NCI-H446 (cell line): ENCODE measurements at regions not wholly inside any gene's neighbourhood (a gene's known extent, or its start where the extent isn't known, plus 50 kb on each side); places are given as distances from the start of the nearest gene placed in this dataset.
"Not testable (repeated sequence)": the region's sequence is repeated elsewhere in the genome, so short reads cannot be mapped to it uniquely, and the experiment has no call there.

Source experiments
- DNase-seq, 2 experiments: peaks; one replicate each; lab custom pipeline; 2025; lab: John Stamatoyannopoulos, UW

DNA sequence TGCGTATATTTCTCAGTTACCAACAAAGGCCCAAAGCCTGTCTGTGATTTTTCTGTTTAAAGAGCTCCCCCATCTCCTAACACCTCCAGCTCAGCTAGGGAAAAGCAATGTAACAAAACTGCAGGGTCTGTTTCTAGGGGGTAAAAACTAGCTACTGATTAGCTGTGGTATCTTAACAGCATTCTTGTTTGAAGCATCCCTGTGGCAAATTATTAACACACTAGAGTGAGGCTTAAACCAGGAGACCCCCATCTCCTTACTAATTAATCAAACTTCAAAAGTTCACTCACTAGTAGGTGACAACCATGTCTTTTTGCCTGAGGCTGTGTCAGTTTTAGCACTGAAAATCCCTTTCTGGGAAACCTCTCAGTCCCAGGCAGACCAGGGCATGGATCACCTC lies 186.2 kb upstream of the PARD3B start:
- no peak for DNase-seq

- DNase-seq, result no peak
Observed at GRCh38 chr2:204360218-204361007, 184.9 kb upstream of the PARD3B start.

GRCh38 chr2:204361738-204362137 lies 183.5 kb upstream of the PARD3B start:
- no peak for DNase-seq

GRCh38 chr2:204362581-204362980 lies 182.7 kb upstream of the PARD3B start:
- DNase-seq, result peak; percentile 76 to 90

- DNase-seq, result no peak
Observed at GRCh38 chr2:204363513-204363912, 181.8 kb upstream of the PARD3B start.

- DNase-seq, result no peak
Observed at GRCh38 chr2:204364860-204365535, 180.3 kb upstream of the PARD3B start.

- DNase-seq, result no peak
Observed at GRCh38 chr2:204365811-204366210, 179.5 kb upstream of the PARD3B start.

GRCh38 chr2:204367466-204367865 lies 177.8 kb upstream of the PARD3B start:
- DNase-seq, result no peak

DNA sequence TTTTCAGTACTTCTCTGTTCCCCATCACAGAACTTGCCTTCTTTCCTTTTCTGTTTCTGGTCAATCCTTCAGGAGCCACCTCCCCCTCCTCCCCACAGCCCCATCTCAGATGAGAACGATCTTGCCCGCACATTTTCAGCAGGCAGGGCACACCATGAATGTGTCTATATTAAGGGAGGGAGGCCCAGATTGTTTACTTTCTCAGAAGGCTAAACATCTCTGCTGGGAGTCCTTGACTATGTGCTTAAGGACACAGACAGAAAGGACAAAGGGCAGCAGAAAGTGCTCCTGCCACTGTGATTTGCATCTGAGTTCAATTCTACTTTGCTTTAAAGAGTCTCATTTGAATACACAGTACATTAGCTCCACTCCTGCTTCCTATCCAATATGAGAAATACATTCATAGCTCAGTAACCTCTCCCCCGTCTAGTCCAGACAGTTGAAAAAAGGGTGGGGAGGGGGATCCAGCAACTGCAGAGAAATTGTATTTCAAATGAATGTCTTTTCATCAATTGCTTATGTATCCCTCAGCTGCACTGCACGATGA lies 175.0 kb upstream of the PARD3B start:
- DNase-seq, result no peak

GRCh38 chr2:204373942-204374341 lies 171.3 kb upstream of the PARD3B start:
- DNase-seq, result no peak

DNA sequence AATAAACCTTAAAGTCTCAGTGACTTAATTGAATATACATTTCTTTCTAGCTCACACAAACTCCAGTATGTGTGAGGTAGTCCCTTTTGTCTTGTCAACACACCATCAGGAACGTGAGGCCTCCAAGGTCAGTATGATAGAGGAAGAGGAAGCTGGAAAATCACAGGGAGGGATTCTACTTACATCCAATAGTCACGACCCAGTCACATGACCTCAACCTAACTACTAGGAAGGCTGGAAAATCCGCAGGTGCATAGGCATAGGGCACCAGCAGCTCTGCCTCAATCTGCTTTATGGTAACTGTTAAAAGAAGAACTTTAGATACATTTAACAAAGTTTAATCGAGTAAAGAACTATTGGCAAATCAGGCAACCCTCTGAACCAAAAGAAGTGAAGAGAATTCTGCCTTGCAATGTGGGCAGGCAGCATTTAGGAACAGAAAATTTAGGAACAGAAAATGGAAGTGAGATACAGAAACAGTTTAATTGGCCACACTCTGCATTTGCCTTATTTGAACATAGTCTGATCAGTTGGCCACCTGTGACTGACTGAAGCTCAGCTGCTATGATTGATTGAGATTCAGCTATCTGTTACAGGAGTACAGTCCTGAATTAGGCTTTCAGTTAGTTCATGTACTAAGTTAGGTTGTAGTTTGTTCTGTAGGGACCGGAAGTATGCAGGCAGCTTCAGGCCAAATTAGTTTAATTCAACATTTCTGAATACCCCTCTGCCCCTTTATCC lies 165.0 kb upstream of the PARD3B start:
- DNase-seq, result no peak

DNA sequence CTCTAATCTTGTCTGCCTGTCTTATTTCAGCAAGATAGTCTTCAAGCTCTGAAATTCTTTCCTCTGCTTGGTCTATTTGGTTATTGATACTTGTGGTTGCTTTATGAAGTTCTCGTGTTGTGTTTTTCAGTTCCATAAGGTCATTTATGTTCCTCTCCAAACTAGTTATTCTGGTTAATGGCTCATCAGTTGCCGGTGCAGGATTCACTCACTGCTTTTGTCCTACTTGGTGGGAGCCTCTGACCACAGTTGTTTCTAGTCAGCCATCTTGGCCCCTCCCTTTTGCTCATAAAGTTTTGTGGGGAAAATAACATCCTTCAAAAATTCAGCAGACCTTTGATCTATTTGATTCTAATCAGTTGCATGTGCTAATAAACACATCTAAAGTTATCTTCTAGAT lies 158.6 kb upstream of the PARD3B start:
- no peak for DNase-seq

DNA sequence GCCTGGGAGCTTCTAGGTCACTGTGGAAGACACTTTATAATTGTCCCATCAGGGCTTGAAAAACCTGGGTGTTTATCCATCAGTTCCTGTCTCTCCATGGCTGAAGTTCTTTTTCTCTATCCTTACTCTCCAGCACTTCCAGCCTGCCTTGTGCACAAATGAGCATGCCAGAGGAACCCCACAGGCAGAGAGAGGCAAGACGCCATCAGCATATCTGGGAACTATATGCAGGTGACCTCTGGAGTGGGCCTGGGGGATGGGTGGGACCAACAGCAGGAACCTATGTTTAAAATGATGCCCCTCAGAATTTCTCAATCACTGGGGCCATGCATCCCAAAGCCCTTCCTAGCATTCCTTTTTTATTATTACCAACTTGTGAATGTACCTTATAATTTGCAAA lies 156.2 kb upstream of the PARD3B start:
- no peak for DNase-seq

GRCh38 chr2:204389856-204390255 lies 155.4 kb upstream of the PARD3B start:
- no peak for DNase-seq

DNA sequence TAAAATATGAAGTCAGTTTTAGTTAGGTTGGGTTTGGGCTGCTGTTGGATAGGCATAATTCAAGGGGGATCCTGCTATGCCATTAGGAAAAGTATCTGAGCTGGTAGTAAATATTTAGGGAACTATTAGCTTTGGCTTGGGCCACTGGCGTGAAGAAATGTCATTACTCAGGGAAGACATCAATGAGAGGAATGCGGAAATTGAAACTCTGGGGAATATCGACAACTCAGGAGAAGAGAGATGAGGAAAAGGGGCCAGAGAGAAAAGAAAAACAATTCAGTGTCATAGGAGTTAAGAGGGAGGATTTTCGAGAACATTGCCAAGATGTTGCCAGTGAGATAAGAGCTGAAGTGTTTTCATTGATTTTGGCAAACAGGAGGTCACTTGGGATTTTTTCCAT lies 149.7 kb upstream of the PARD3B start:
- DNase-seq, result no peak

DNA sequence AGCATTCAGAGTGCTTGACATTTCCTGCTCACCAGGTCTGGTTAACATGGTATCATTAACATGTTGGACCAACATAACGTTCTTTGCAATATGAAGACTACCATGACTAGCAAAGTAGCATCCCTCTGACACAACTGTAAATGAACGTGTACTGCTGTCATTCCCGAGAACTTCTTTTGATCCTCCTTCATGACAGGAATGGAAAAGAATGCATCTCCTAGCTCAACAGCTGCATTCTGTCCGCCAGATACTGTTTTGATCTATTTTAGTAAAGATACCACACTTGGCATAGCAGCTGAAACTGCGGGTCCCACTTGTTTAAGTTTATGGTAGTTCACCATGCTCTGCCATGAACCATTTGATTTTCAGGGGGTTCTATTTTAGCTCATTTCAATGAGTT lies 144.2 kb upstream of the PARD3B start:
- no peak for DNase-seq

DNA sequence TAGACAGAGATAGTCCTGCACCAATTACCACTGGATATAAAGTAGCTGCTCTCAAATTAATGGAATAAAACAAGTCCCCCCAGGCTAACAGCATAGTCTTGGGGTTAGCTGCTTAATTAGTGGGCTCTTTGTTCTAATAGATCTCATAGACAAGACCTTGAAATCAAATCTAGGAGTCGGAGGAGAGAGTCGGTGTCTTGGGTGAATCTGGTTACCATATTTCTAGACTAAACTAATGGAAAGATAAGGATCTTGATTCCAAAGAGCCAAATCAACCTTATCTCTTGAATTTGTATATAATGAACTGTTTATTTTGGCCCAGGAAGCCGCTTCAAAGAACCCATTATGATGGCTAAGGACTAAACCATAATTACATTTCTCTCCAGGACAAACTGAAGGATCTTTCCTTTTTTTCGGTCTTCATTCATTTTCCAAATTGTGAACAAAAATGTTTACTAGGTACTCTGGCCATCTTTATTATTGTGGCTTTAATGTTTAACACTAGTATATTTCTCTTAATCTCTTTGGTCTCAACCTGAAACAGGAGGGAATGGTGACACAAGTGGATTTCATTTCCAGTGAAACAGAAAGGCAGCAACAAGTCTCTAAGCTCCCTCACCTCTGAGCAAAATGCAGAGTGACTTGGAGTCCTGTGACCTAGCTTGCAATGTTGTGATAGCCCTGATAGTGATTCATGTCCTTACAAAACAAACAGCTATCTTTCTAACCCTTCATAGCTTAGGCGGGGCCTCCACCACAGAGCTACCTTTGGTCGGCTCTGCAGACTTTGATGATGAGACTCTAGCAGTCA lies 137.9 kb upstream of the PARD3B start:
- DNase-seq, result no peak

DNA sequence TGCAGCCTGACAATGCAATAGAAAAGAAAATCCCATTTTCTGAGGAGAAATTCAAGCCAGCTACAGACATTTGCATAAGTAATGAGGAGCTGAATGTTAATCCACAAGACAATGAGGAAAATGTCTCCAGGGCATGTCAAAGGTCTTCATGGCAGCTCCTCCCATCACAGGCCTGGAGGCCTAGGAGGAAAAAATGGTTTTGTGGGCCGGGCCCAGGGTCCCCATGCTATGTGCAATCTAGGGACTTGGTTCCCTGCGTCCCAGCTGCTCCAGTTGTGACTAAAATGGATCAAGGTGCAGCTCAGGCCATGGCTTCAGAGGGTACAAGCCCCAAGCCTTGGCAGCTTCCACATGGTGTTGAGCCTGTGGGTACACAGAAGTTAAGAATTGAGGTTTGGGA lies 132.5 kb upstream of the PARD3B start:
- DNase-seq, result not testable (repeated sequence)

DNA sequence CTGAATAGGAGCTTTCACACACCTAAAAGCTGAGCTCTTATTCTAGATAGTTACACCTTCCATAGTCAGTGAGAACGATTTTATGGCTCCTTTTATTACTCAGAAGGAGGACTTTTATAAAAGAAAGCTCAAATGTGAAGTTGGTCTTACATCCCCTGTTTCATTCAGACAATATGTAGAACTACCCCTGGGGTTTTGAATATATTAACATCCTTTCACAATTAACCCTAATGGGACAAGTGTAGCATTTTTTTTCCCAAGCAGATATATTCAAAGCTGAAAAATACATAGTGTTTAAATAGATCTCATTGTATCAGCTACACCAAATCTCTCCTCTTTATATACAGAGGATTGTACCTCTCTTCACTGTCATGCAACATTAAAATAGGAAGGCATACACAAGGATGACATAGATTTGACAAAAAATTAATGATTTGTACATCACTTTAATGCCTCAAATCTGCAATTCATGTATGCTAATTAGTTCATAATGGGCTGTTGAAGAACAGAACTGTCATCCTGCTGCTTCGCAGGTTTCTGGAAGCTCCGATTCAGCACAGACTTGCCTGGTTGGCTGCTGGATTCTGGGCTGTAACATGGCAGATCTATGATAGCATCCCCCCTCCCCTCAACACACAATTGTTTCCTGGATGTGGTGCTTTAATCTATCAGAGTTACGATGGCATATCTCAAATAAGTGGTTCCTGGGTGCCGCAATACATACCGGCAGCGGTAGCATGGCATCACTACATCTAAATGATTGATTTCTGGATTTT lies 129.7 kb upstream of the PARD3B start:
- no peak for DNase-seq

- DNase-seq, result no peak
Observed at GRCh38 chr2:204416236-204416635, 129.0 kb upstream of the PARD3B start.

DNA sequence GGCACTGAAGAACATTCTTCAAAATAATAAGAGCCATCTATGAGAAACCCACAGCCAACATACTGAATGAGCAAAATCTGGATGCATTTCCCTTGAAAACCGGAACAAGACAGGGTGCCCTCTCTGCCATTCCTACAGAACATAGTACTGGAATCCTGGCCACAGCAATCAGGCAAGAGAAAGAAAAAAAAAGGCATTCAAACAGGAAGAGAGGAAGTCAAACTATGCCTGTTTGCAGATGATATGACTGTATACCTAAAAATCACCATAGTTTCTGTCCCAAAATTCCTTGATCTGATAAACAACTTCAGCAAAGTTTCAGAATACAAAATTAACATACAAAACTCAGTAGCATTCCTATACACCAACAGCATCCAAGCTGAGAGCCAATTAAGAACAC lies 119.5 kb upstream of the PARD3B start:
- DNase-seq, result no peak
